ENCODE measurements at regions not wholly inside any gene's neighbourhood (a gene's known extent, or its start where the extent isn't known, plus 50 kb on each side); places are given as distances from the start of the nearest gene placed in this dataset.

DNA sequence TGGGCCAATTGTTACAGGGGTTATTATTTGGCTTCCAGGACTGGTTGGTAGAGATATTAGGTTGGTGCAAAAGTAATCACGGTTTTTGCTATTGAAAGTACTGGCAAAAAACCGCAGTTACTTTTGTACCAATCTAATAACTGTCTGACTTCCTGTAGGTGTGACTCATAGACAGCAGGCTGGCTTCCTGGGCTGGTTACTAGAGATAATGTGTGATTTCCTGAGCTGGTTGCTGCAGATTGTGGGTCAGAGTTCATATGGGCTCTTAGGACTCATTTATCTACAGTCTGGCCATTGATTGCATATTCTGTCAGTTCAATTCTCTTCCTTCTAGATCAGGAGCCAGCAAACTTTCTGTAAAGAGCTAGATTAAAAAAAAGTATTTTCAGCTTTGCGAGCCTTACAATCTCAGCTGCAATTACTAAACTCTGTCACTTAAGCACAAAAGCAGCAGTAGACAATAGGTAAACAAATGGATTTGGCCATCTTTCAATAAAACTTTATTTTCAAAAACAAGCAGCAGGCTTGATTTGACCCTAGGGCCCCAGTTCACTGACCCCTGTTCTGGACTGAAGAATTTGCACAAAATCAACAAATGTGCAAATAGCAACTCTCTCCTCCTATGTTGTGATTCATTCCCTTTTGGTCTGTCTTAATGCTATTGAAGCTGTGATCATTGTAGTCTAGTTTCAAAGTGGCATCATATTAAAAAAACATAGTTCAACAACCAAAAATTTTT, 50.8 kb upstream of the BOD1L1 start:
- TF ChIP-seq, protein P1, sequence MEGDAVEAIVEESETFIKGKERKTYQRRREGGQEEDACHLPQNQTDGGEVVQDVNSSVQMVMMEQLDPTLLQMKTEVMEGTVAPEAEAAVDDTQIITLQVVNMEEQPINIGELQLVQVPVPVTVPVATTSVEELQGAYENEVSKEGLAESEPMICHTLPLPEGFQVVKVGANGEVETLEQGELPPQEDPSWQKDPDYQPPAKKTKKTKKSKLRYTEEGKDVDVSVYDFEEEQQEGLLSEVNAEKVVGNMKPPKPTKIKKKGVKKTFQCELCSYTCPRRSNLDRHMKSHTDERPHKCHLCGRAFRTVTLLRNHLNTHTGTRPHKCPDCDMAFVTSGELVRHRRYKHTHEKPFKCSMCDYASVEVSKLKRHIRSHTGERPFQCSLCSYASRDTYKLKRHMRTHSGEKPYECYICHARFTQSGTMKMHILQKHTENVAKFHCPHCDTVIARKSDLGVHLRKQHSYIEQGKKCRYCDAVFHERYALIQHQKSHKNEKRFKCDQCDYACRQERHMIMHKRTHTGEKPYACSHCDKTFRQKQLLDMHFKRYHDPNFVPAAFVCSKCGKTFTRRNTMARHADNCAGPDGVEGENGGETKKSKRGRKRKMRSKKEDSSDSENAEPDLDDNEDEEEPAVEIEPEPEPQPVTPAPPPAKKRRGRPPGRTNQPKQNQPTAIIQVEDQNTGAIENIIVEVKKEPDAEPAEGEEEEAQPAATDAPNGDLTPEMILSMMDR (IDR thresholded peaks at IDR 0.05; ENCODE audit: low read depth, low read length, missing input control), result no peak
- peak; percentile 68 for TF ChIP-seq FOXA2 (IDR thresholded peaks at IDR 0.05)
- TF ChIP-seq JUND (IDR thresholded peaks at IDR 0.05), result peak; percentile 73 to 77
- peak; percentile 89 for TF ChIP-seq SP1 (IDR thresholded peaks at IDR 0.05)
- TF ChIP-seq, protein P2, sequence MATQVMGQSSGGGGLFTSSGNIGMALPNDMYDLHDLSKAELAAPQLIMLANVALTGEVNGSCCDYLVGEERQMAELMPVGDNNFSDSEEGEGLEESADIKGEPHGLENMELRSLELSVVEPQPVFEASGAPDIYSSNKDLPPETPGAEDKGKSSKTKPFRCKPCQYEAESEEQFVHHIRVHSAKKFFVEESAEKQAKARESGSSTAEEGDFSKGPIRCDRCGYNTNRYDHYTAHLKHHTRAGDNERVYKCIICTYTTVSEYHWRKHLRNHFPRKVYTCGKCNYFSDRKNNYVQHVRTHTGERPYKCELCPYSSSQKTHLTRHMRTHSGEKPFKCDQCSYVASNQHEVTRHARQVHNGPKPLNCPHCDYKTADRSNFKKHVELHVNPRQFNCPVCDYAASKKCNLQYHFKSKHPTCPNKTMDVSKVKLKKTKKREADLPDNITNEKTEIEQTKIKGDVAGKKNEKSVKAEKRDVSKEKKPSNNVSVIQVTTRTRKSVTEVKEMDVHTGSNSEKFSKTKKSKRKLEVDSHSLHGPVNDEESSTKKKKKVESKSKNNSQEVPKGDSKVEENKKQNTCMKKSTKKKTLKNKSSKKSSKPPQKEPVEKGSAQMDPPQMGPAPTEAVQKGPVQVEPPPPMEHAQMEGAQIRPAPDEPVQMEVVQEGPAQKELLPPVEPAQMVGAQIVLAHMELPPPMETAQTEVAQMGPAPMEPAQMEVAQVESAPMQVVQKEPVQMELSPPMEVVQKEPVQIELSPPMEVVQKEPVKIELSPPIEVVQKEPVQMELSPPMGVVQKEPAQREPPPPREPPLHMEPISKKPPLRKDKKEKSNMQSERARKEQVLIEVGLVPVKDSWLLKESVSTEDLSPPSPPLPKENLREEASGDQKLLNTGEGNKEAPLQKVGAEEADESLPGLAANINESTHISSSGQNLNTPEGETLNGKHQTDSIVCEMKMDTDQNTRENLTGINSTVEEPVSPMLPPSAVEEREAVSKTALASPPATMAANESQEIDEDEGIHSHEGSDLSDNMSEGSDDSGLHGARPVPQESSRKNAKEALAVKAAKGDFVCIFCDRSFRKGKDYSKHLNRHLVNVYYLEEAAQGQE (IDR thresholded peaks at IDR 0.05), result peak; percentile 53
- peak in 1 of 2 donors; percentile 51 for TF ChIP-seq GABPA (IDR thresholded peaks at IDR 0.05 in 1 of 2, conservative IDR thresholded peaks at IDR 0.05 in 1 of 2)
- no peak for TF ChIP-seq TAF1 (conservative IDR thresholded peaks at IDR 0.05)
- TF ChIP-seq, protein P3, sequence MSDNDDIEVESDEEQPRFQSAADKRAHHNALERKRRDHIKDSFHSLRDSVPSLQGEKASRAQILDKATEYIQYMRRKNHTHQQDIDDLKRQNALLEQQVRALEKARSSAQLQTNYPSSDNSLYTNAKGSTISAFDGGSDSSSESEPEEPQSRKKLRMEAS (IDR thresholded peaks at IDR 0.05), result peak; percentile 29

Measured in liver (tissue), 3 donors.